GM21619 (cell line): ENCODE measurements at regions not wholly inside any gene's neighbourhood (a gene's known extent, or its start where the extent isn't known, plus 50 kb on each side); places are given as distances from the start of the nearest gene placed in this dataset.

Experiments used
- ATAC-seq: cut with Tn5 transposase; IDR thresholded peaks from one replicate; pipeline ENCODE4 v1.9.1; 2021; ENCODE audit not compliant: unreplicated experiment

- no peak for ATAC-seq
Observed at GRCh38 chr9:107625383-107625984, 135.9 kb upstream of the KLF4 start.

GRCh38 chr9:107624234-107624948 is 134.8 kb upstream of the KLF4 start:
- ATAC-seq: no peak

- ATAC-seq: no peak
Observed at GRCh38 chr9:107621436-107621835, 131.9 kb upstream of the KLF4 start.

- no peak for ATAC-seq
Observed at GRCh38 chr9:107620801-107621200, 131.2 kb upstream of the KLF4 start.

GRCh38 chr9:107620236-107620635 is 130.7 kb upstream of the KLF4 start:
- ATAC-seq: no peak

- ATAC-seq: no peak
Observed at GRCh38 chr9:107615321-107615720, 125.8 kb upstream of the KLF4 start.

GRCh38 chr9:107614765-107615164 is 125.2 kb upstream of the KLF4 start:
- no peak for ATAC-seq

GRCh38 chr9:107613321-107613720 is 123.8 kb upstream of the KLF4 start:
- no peak for ATAC-seq

GRCh38 chr9:107612136-107612535 is 122.6 kb upstream of the KLF4 start:
- ATAC-seq: no peak

- no peak for ATAC-seq
Observed at GRCh38 chr9:107609547-107609946, 120.0 kb upstream of the KLF4 start.

GRCh38 chr9:107606149-107606790 is 116.7 kb upstream of the KLF4 start:
- no peak for ATAC-seq

GRCh38 chr9:107605041-107605440 is 115.5 kb upstream of the KLF4 start:
- ATAC-seq: no peak

- ATAC-seq: no peak
Observed at GRCh38 chr9:107603281-107603680, 113.7 kb upstream of the KLF4 start.

- no peak for ATAC-seq
Observed at GRCh38 chr9:107600060-107600573, 110.5 kb upstream of the KLF4 start.

GRCh38 chr9:107597743-107598217 is 108.2 kb upstream of the KLF4 start:
- ATAC-seq: no peak

- no peak for ATAC-seq
Observed at GRCh38 chr9:107594908-107595530, 105.5 kb upstream of the KLF4 start.

- ATAC-seq: no peak
Observed at GRCh38 chr9:107593224-107593870, 103.8 kb upstream of the KLF4 start.

GRCh38 chr9:107592424-107592823 is 102.9 kb upstream of the KLF4 start:
- ATAC-seq: no peak

- ATAC-seq: no peak
Observed at GRCh38 chr9:107591781-107592180, 102.2 kb upstream of the KLF4 start.

GRCh38 chr9:107588393-107588792 is 98.8 kb upstream of the KLF4 start:
- ATAC-seq: no peak
